Prostate gland (tissue), 2 donors: ENCODE measurements at regions not wholly inside any gene's neighbourhood (a gene's known extent, or its start where the extent isn't known, plus 50 kb on each side); places are given as distances from the start of the nearest gene placed in this dataset.
A peak's percentile ranks its signal among the peaks of the same experiment; 100 is the strongest.

Source experiments
- DNase-seq: peaks from one replicate; pipeline ENCODE4 v3.0.0-alpha.2; 2019; ENCODE audit warnings: low spot score
- H3K27ac ChIP-seq, 2 donors: fragments of 200-600 bp; sonication (generic); 2 replicates each; pipeline ENCODE4 v1.5.1; 2017 to 2019
- H3K27me3 ChIP-seq: fragments of 200-600 bp; sonication (generic); replicated peaks from 2 replicates; pipeline ENCODE4 v1.5.1; 2019; ENCODE audit not compliant: insufficient read depth
- H3K36me3 ChIP-seq, 2 donors: fragments of 200-600 bp; sonication (generic); 1 replicate in 1 of 2; 2 replicates in 1 of 2; pipeline versions ENCODE4 v1.5.1 to v1.8.1; 2017 to 2019
- H3K4me1 ChIP-seq: fragments of 200-600 bp; sonication (generic); replicated peaks from 2 replicates; pipeline ENCODE4 v1.5.1; 2019
- H3K4me3 ChIP-seq, 2 donors: fragments of 200-600 bp; sonication (generic); 2 replicates each; pipeline ENCODE4 v1.5.1; 2017 to 2019
- H3K9me3 ChIP-seq: fragments of 200-600 bp; sonication (generic); 2 replicates; pipeline ENCODE4 v1.5.1; 2017
- CTCF ChIP-seq, 4 experiments: fragments of 200-600 bp in 2 of 4; fragments of 450-650 bp in 2 of 4; sonication (generic) in 2 of 4; IDR thresholded peaks; 1 replicate in 3 of 4; 2 replicates in 1 of 4; pipeline ENCODE4 v1.5.1; 2016 to 2019; ENCODE audit warnings: antibody characterized with exemption in 4 of 4, mild to moderate bottlenecking in 2 of 4, moderate library complexity in 2 of 4
- POLR2A ChIP-seq: fragments of 450-650 bp; IDR thresholded peaks from one replicate; pipeline ENCODE4 v1.6.1; 2016; ENCODE audit warnings: antibody characterized with exemption, mild to moderate bottlenecking
- POLR2AphosphoS5 ChIP-seq: sonication (generic); formaldehyde crosslinking; IDR thresholded peaks from one replicate; pipeline ENCODE4 v1.6.1; 2017; ENCODE audit warnings: antibody characterized with exemption
- WGBS: methylation state at CpG from one replicate; pipeline ENCODE4 v1.1.5; 2018; 5-methylcytosine and 5-hydroxymethylcytosine counted together
- intact Hi-C: fragments of 100-400 bp; cut with DNase I; formaldehyde crosslinking; loops from one replicate; pipeline ENCODE4 v1.14.2; 2022

GRCh38 chr5:13307480-13307879, 637.0 kb downstream of the DNAH5 start:
- Histone ChIP-seq H3K36me3 (no peaks in the 10 kb centered on the region), H3K9me3 (no peaks in the 10 kb centered on the region), H3K4me1 (no peaks in the 10 kb centered on the region), H3K27ac (no peak overlapping the region), H3K4me3 (no peak overlapping the region), H3K27me3 (no peaks in the 10 kb centered on the region)
- DNase-seq: no peak
- no peak for TF ChIP-seq POLR2AphosphoS5
- intact Hi-C loops: no loop called here

GRCh38 chr5:13303445-13303844, 641.0 kb downstream of the DNAH5 start:
- Histone ChIP-seq H3K36me3 (no peaks in the 10 kb centered on the region), H3K9me3 (no peaks in the 10 kb centered on the region), H3K4me1 (no peaks in the 10 kb centered on the region), H3K4me3 (no peak overlapping the region), H3K27me3 (no peaks in the 10 kb centered on the region), H3K27ac (no peak overlapping the region)
- no peak for TF ChIP-seq POLR2AphosphoS5
- no peak for TF ChIP-seq POLR2A
- no peak for TF ChIP-seq CTCF (IDR thresholded peaks at IDR 0.05)
- intact Hi-C loops: no loop called here
- no peak for DNase-seq

GRCh38 chr5:13278811-13279210, 665.7 kb downstream of the DNAH5 start:
- DNase-seq: no peak
- Histone ChIP-seq H3K27ac (no peak overlapping the region), H3K9me3 (no peaks in the 10 kb centered on the region), H3K36me3 (no peaks in the 10 kb centered on the region), H3K4me3 (no peak overlapping the region), H3K27me3 (no peaks in the 10 kb centered on the region), H3K4me1 (no peaks in the 10 kb centered on the region)
- 76% methylated on average over 2 of the region's 2 CpGs for WGBS
- no peak for TF ChIP-seq POLR2AphosphoS5
- TF ChIP-seq CTCF (IDR thresholded peaks at IDR 0.05): no peak
- TF ChIP-seq POLR2A: no peak
- intact Hi-C loops: no loop called here

- intact Hi-C loops: no loop called here
- Histone ChIP-seq H3K36me3 (no peaks in the 10 kb centered on the region), H3K4me3 (no peak overlapping the region), H3K27ac (no peak overlapping the region), H3K9me3 (no peaks in the 10 kb centered on the region), H3K4me1 (no peaks in the 10 kb centered on the region), H3K27me3 (no peaks in the 10 kb centered on the region)
- WGBS: 78% methylated on average over 2 of the region's 2 CpGs
- peak in 1 of 4 experiments; percentile 21 for TF ChIP-seq CTCF (IDR thresholded peaks at IDR 0.05)
- TF ChIP-seq POLR2A: no peak
- no peak for TF ChIP-seq POLR2AphosphoS5
- DNase-seq: no peak
Measured at GRCh38 chr5:13278148-13278547, 666.3 kb downstream of the DNAH5 start.

- no peak for TF ChIP-seq POLR2AphosphoS5
- TF ChIP-seq CTCF (IDR thresholded peaks at IDR 0.05): no peak
- TF ChIP-seq POLR2A: no peak
- 64% methylated on average over 1 of the region's 1 CpG for WGBS
- Histone ChIP-seq H3K4me1 (no peaks in the 10 kb centered on the region), H3K27ac (no peak overlapping the region), H3K36me3 (no peaks in the 10 kb centered on the region), H3K27me3 (no peaks in the 10 kb centered on the region), H3K9me3 (no peaks in the 10 kb centered on the region), H3K4me3 (no peak overlapping the region)
- intact Hi-C loops: no loop called here
- no peak for DNase-seq
Measured at GRCh38 chr5:13276156-13276555, 668.3 kb downstream of the DNAH5 start.

- no peaks in the 10 kb centered on the region for H3K9me3 ChIP-seq
- H3K4me3 ChIP-seq: no peak overlapping the region
- H3K4me1 ChIP-seq: no peaks in the 10 kb centered on the region
- H3K27me3 ChIP-seq: no peaks in the 10 kb centered on the region
- intact Hi-C loops: no loop called here
- no peaks in the 10 kb centered on the region for H3K36me3 ChIP-seq
- 96% methylated on average over 1 of the region's 1 CpG for WGBS
- no peak overlapping the region for H3K27ac ChIP-seq
- TF ChIP-seq POLR2AphosphoS5: no peak
- no peak for TF ChIP-seq CTCF (IDR thresholded peaks at IDR 0.05)
- TF ChIP-seq POLR2A: no peak
- no peak for DNase-seq
Measured at GRCh38 chr5:13263701-13264100, 680.8 kb downstream of the DNAH5 start.
